ENCODE measurements at regions not wholly inside any gene's neighbourhood (a gene's known extent, or its start where the extent isn't known, plus 50 kb on each side); places are given as distances from the start of the nearest gene placed in this dataset.

DNA sequence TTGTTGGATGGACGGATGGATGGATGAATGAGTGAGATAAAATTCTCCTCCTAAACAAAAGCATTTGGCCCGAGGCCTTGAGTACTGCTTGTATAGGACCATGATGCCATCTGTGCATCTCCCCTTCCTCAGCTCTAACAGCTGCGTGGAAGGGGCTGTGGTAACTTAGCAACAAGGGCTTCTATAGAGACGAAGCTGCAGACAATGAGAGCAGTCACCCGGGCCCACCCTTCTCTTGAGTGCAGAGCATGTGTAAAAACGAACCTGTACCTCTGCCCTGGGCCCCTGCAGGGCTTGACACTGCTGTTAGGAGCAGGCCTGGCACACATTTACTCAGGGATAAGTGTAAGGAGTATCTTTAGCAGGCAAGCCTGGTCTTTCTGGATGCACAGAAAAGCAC lies 391.5 kb downstream of the CADM1 start:
- Histone ChIP-seq H3K36me3 (ENCODE audit: control insufficient read depth in 4 of 4, insufficient read depth in 3 of 4, low read depth in 1 of 4, low read length in 3 of 4) (no peaks in the 10 kb centered on the region), H3K4me3 (ENCODE audit: low read depth in 1 of 3, low read length in 3 of 3) (no peak overlapping the region), H3K9ac (ENCODE audit: low read depth in 1 of 2, low read length in 2 of 2) (no peak overlapping the region), H3K9me3 (ENCODE audit: control insufficient read depth in 4 of 4, low read length in 3 of 4) (no peaks in the 10 kb centered on the region), H3K4me1 (ENCODE audit: control insufficient read depth in 4 of 4, insufficient read depth in 4 of 4, low read length in 3 of 4) (no peaks in the 10 kb centered on the region), H3K27ac (ENCODE audit: low read depth in 1 of 2, low read length in 2 of 2) (no peak overlapping the region), H3K27me3 (ENCODE audit: control insufficient read depth in 4 of 4, insufficient read depth in 4 of 4, low read length in 3 of 4) (no peaks in the 10 kb centered on the region)
- TF ChIP-seq, protein P1, sequence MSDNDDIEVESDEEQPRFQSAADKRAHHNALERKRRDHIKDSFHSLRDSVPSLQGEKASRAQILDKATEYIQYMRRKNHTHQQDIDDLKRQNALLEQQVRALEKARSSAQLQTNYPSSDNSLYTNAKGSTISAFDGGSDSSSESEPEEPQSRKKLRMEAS (IDR thresholded peaks at IDR 0.05): no peak
- TF ChIP-seq GABPA (IDR thresholded peaks at IDR 0.05 in 1 of 2, conservative IDR thresholded peaks at IDR 0.05 in 1 of 2) (no peak), FOXA1 (IDR thresholded peaks at IDR 0.05) (no peak), YY1 (IDR thresholded peaks at IDR 0.05) (no peak), JUND (IDR thresholded peaks at IDR 0.05) (no peak), NR2F2 (IDR thresholded peaks at IDR 0.05) (no peak), HNF4G (IDR thresholded peaks at IDR 0.05) (no peak), FOXA2 (IDR thresholded peaks at IDR 0.05) (no peak), RXRA (IDR thresholded peaks at IDR 0.05) (no peak)
- DNase-seq (ENCODE audit: low spot score): no peak
- 66% methylated on average over 6 of the region's 6 CpGs for WGBS

DNA sequence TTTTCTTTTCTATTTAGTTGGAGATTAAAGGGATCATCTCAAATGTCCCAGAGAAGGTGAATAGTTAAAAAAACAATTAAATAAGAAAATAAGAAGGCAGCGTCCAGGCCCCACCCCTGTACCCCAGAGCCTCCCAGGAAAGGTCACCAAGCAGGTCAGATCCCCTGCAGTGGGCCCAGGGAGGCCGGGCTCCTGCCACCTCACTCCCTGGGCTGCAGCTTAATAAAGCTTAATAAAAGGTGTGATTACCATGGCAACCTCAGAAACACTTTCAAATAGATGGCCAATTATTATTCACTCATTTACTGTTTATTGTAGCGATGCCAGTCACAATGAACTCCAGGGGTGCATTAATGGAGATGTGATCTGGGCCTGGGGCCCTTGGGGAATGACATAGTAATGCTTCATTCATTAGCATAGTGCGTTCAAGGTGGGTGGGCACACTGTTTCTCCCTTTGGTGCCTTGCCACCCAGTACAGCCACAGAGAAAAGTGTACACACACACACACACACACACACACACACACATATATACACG lies 386.2 kb downstream of the CADM1 start:
- Histone ChIP-seq H3K27ac (ENCODE audit: low read depth in 1 of 2, low read length in 2 of 2) (no peak overlapping the region), H3K4me3 (ENCODE audit: low read depth in 1 of 3, low read length in 3 of 3) (no peak overlapping the region), H3K4me1 (ENCODE audit: control insufficient read depth in 4 of 4, insufficient read depth in 4 of 4, low read length in 3 of 4) (no peaks in the 10 kb centered on the region), H3K36me3 (ENCODE audit: control insufficient read depth in 4 of 4, insufficient read depth in 3 of 4, low read depth in 1 of 4, low read length in 3 of 4) (no peaks in the 10 kb centered on the region), H3K27me3 (ENCODE audit: control insufficient read depth in 4 of 4, insufficient read depth in 4 of 4, low read length in 3 of 4) (no peaks in the 10 kb centered on the region), H3K9me3 (ENCODE audit: control insufficient read depth in 4 of 4, low read length in 3 of 4) (no peaks in the 10 kb centered on the region), H3K9ac (ENCODE audit: low read depth in 1 of 2, low read length in 2 of 2) (no peak overlapping the region)
- TF ChIP-seq RXRA (IDR thresholded peaks at IDR 0.05) (no peak), GABPA (IDR thresholded peaks at IDR 0.05 in 1 of 2, conservative IDR thresholded peaks at IDR 0.05 in 1 of 2) (no peak), YY1 (IDR thresholded peaks at IDR 0.05) (no peak), HNF4A (conservative IDR thresholded peaks at IDR 0.05) (no peak)
- TF ChIP-seq, protein P2, sequence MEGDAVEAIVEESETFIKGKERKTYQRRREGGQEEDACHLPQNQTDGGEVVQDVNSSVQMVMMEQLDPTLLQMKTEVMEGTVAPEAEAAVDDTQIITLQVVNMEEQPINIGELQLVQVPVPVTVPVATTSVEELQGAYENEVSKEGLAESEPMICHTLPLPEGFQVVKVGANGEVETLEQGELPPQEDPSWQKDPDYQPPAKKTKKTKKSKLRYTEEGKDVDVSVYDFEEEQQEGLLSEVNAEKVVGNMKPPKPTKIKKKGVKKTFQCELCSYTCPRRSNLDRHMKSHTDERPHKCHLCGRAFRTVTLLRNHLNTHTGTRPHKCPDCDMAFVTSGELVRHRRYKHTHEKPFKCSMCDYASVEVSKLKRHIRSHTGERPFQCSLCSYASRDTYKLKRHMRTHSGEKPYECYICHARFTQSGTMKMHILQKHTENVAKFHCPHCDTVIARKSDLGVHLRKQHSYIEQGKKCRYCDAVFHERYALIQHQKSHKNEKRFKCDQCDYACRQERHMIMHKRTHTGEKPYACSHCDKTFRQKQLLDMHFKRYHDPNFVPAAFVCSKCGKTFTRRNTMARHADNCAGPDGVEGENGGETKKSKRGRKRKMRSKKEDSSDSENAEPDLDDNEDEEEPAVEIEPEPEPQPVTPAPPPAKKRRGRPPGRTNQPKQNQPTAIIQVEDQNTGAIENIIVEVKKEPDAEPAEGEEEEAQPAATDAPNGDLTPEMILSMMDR (IDR thresholded peaks at IDR 0.05; ENCODE audit: low read depth, low read length, missing input control): no peak
- WGBS: 60% methylated on average over 5 of the region's 5 CpGs
- no peak for DNase-seq (ENCODE audit: low spot score)

DNA sequence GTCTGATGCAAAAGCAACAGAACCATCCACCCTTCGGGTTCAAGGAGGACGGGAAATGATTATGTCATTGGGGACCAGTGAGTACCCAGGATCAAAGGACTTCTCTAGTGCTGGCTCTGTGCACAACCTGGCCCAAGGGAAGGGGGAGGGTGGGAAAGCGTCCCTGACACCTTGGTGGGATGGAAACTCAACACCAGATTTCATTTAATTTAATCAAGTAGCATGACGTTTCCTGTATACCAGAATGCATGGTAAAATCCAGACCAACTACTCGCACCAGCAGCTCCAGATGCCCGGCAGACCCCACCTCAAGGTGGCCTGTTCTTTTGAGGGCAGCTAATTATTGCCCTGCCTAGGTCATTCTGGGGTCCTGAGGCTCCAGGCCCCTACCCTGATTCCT lies 385.1 kb downstream of the CADM1 start:
- H3K4me1 ChIP-seq (ENCODE audit: control insufficient read depth in 4 of 4, insufficient read depth in 4 of 4, low read length in 3 of 4): no peaks in the 10 kb centered on the region
- 75% methylated on average over 6 of the region's 6 CpGs for WGBS
- no peaks in the 10 kb centered on the region for H3K27me3 ChIP-seq (ENCODE audit: control insufficient read depth in 4 of 4, insufficient read depth in 4 of 4, low read length in 3 of 4)
- DNase-seq (ENCODE audit: low spot score): no peak
- no peak overlapping the region for H3K27ac ChIP-seq (ENCODE audit: low read depth in 1 of 2, low read length in 2 of 2)
- no peak overlapping the region for H3K9ac ChIP-seq (ENCODE audit: low read depth in 1 of 2, low read length in 2 of 2)
- H3K36me3 ChIP-seq (ENCODE audit: control insufficient read depth in 4 of 4, insufficient read depth in 3 of 4, low read depth in 1 of 4, low read length in 3 of 4): no peaks in the 10 kb centered on the region
- H3K4me3 ChIP-seq (ENCODE audit: low read depth in 1 of 3, low read length in 3 of 3): no peak overlapping the region
- H3K9me3 ChIP-seq (ENCODE audit: control insufficient read depth in 4 of 4, low read length in 3 of 4): no peaks in the 10 kb centered on the region
- TF ChIP-seq EGR1 (IDR thresholded peaks at IDR 0.05; ENCODE audit: low read depth in 2 of 2) (no peak), RXRA (IDR thresholded peaks at IDR 0.05) (no peak), FOXA2 (IDR thresholded peaks at IDR 0.05) (no peak), RAD21 (IDR thresholded peaks at IDR 0.05) (no peak), FOXA1 (IDR thresholded peaks at IDR 0.05) (no peak), GABPA (IDR thresholded peaks at IDR 0.05 in 1 of 2, conservative IDR thresholded peaks at IDR 0.05 in 1 of 2) (no peak), JUND (IDR thresholded peaks at IDR 0.05) (no peak), TAF1 (conservative IDR thresholded peaks at IDR 0.05) (no peak), YY1 (IDR thresholded peaks at IDR 0.05) (no peak), HNF4G (IDR thresholded peaks at IDR 0.05) (no peak), NR2F2 (IDR thresholded peaks at IDR 0.05) (no peak)
- TF ChIP-seq, protein P2 (IDR thresholded peaks at IDR 0.05; ENCODE audit: low read depth, low read length, missing input control): no peak
- TF ChIP-seq, protein P3, sequence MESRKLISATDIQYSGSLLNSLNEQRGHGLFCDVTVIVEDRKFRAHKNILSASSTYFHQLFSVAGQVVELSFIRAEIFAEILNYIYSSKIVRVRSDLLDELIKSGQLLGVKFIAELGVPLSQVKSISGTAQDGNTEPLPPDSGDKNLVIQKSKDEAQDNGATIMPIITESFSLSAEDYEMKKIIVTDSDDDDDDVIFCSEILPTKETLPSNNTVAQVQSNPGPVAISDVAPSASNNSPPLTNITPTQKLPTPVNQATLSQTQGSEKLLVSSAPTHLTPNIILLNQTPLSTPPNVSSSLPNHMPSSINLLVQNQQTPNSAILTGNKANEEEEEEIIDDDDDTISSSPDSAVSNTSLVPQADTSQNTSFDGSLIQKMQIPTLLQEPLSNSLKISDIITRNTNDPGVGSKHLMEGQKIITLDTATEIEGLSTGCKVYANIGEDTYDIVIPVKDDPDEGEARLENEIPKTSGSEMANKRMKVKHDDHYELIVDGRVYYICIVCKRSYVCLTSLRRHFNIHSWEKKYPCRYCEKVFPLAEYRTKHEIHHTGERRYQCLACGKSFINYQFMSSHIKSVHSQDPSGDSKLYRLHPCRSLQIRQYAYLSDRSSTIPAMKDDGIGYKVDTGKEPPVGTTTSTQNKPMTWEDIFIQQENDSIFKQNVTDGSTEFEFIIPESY (IDR thresholded peaks at IDR 0.05): no peak
- TF ChIP-seq, protein P1 (IDR thresholded peaks at IDR 0.05): no peak
- TF ChIP-seq, protein P4, sequence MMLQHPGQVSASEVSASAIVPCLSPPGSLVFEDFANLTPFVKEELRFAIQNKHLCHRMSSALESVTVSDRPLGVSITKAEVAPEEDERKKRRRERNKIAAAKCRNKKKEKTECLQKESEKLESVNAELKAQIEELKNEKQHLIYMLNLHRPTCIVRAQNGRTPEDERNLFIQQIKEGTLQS (IDR thresholded peaks at IDR 0.05): no peak
